GM18868 (cell line): ENCODE measurements at regions not wholly inside any gene's neighbourhood (a gene's known extent, or its start where the extent isn't known, plus 50 kb on each side); places are given as distances from the start of the nearest gene placed in this dataset.
"Not testable (repeated sequence)": the region's sequence is repeated elsewhere in the genome, so short reads cannot be mapped to it uniquely, and the experiment has no call there.

Source experiments
- ATAC-seq: cut with Tn5 transposase; IDR thresholded peaks from one replicate; pipeline ENCODE4 v1.9.1; 2021; ENCODE audit warnings: mild to moderate bottlenecking, moderate library complexity; ENCODE audit not compliant: unreplicated experiment

GRCh38 chr17:62322313-62322712 is 58.0 kb upstream of the EFCAB3 start:
- ATAC-seq, result no peak

GRCh38 chr17:62321451-62321850 is 58.9 kb upstream of the EFCAB3 start:
- ATAC-seq, result no peak

- no peak for ATAC-seq
Measured at GRCh38 chr17:62319846-62320245, 60.5 kb upstream of the EFCAB3 start.

GRCh38 chr17:62309396-62309795 is 71.0 kb upstream of the EFCAB3 start:
- ATAC-seq, result no peak

- no peak for ATAC-seq
Measured at GRCh38 chr17:62307196-62307595, 73.2 kb upstream of the EFCAB3 start.

GRCh38 chr17:62303476-62303875 is 76.9 kb upstream of the EFCAB3 start:
- no peak for ATAC-seq

- ATAC-seq, result no peak
Measured at GRCh38 chr17:62300697-62301096, 79.7 kb upstream of the EFCAB3 start.

GRCh38 chr17:62275290-62275689 is 105.1 kb upstream of the EFCAB3 start:
- not testable (repeated sequence) for ATAC-seq

- ATAC-seq, result not testable (repeated sequence)
Measured at GRCh38 chr17:62268361-62268760, 112.0 kb upstream of the EFCAB3 start.

- not testable (repeated sequence) for ATAC-seq
Measured at GRCh38 chr17:62264974-62265373, 115.4 kb upstream of the EFCAB3 start.

- not testable (repeated sequence) for ATAC-seq
Measured at GRCh38 chr17:62255791-62256190, 124.6 kb upstream of the EFCAB3 start.

GRCh38 chr17:62242076-62242475 is 138.3 kb upstream of the EFCAB3 start:
- ATAC-seq, result not testable (repeated sequence)

- ATAC-seq, result not testable (repeated sequence)
Measured at GRCh38 chr17:62239569-62239968, 140.8 kb upstream of the EFCAB3 start.

GRCh38 chr17:62238551-62239338 is 141.6 kb upstream of the EFCAB3 start:
- not testable (repeated sequence) for ATAC-seq

GRCh38 chr17:62233822-62234481 is 146.4 kb upstream of the EFCAB3 start:
- ATAC-seq, result not testable (repeated sequence)

GRCh38 chr17:62231293-62231692 is 149.1 kb upstream of the EFCAB3 start:
- ATAC-seq, result not testable (repeated sequence)

GRCh38 chr17:62226610-62227240 is 153.6 kb upstream of the EFCAB3 start:
- ATAC-seq, result not testable (repeated sequence)

- ATAC-seq, result not testable (repeated sequence)
Measured at GRCh38 chr17:62223585-62223984, 156.8 kb upstream of the EFCAB3 start.

GRCh38 chr17:62219221-62219899 is 154.3 kb upstream of the MED13 start:
- ATAC-seq, result no peak

- no peak for ATAC-seq
Measured at GRCh38 chr17:62216847-62217246, 151.8 kb upstream of the MED13 start.

GRCh38 chr17:62215891-62216290 is 150.8 kb upstream of the MED13 start:
- ATAC-seq, result not testable (repeated sequence)
